Stimulated activated CD4-positive, alpha-beta T cell treated with anti-CD3 and anti-CD28 coated beads, Interleukin-1b, Interleukin-23, amount 100 ng/mL, for 1 hour (primary cell): ENCODE measurements at regions not wholly inside any gene's neighbourhood (a gene's known extent, or its start where the extent isn't known, plus 50 kb on each side); places are given as distances from the start of the nearest gene placed in this dataset.
A peak's percentile ranks its signal among the peaks of the same experiment; 100 is the strongest.

Experiments
- DNase-seq, 2 donors: peaks; one replicate each; pipeline ENCODE4 v3.0.0-alpha.2; 2020; ENCODE audit warnings: low read depth in 2 of 2

GRCh38 chr2:121074293-121074932 is 210.6 kb downstream of the TFCP2L1 start:
- DNase-seq, result no peak

GRCh38 chr2:121075006-121075551 is 209.9 kb downstream of the TFCP2L1 start:
- DNase-seq, result no peak

DNA sequence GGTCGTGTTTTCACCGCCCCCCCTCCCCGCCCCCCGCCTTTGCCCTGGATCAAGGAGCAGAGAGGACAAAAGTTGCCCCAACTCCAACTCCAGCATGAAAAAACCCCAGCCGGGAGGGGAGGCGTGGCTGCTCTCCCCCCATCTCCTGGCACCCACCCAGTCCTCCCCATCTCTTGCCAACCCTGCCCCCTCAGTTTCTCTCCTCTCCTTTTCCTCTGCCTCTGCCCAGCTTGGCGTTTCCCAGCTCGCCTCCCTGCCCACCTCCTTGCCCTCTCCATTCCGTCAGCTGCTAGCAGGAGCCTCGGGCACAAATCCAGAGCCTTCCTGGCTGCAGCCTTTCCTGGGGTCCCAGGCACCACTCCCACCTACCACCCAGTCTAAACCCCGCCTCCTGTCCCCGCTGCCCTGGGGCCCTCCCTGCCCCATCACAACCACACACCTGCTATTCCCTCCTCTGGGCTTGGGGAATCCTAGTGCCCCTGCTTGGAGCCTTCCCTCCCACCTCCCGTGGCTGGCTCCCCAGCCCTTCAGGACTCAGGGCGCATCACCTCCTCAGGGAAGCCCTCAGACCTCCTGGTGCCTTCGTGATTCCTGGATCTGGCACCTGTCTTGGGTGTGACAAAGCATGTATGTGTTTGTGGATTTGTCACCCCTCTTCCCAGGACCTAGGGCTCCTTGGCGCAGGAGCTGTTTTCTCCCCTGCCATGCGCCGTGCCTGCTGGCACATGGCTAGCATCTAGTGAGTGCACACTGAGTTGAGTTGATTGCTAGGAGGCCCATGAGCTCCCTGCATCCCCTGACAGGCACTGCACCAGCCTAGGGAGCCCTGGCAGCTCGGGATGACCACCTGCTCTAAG is 209.1 kb downstream of the TFCP2L1 start:
- DNase-seq, result no peak

GRCh38 chr2:121076498-121076820 is 208.5 kb downstream of the TFCP2L1 start:
- no peak for DNase-seq

- peak; percentile 13 to 51 for DNase-seq
Measured at GRCh38 chr2:121076885-121077549, 208.0 kb downstream of the TFCP2L1 start.

GRCh38 chr2:121078899-121079298 is 206.1 kb downstream of the TFCP2L1 start:
- no peak for DNase-seq

- DNase-seq, result peak in 1 of 2 donors; percentile 11
Measured at GRCh38 chr2:121080013-121080772, 204.8 kb downstream of the TFCP2L1 start.

GRCh38 chr2:121081701-121082100 is 203.3 kb downstream of the TFCP2L1 start:
- DNase-seq, result no peak

- DNase-seq, result no peak
Measured at GRCh38 chr2:121082191-121082590, 202.8 kb downstream of the TFCP2L1 start.

DNA sequence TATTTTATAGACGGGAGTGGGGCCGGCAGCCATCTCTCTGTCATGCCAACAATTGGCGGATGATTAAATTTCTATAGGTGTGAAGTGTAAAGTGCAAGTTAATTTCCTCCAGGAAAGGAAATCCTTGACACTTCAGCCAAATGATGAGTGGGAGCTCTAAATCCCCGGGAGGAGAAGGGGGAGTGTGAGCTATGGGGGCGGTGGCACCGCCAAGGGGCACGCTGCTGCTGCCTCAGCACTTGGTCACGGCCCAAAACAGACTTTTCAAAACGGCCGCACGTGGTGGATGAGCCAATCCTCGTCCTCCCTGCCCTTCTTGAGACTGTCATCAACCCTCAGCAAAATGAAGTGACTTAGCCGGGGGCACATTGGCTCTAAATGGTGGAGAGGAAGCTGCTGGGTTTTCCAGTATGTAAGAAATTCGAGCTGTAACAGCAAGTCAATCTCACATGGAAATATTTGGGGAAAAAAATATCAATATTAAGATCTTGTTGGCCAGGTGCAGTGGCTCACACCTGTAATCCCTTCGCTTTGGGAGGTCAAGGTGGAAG is 200.8 kb downstream of the TFCP2L1 start:
- DNase-seq, result no peak

GRCh38 chr2:121085801-121086200 is 199.2 kb downstream of the TFCP2L1 start:
- DNase-seq, result no peak

DNA sequence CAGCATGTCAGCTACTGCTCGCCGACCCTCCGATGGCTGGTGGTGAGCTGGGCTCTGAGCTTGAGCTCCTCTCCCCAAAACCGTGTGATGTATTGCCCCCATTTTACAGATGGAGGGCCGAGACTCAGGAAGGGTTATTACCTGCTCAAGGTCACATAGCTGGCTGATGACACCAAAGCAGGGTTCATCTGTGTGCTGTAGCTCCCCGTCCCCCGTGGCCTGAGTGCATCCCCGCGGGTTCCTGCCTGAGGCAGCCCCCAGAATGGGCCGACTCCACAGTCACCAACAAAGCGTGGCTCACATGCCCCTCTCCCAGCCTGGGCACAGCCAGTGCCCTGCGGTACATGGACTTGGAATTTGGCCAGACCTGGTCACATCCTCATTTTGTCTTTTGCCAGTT is 198.6 kb downstream of the TFCP2L1 start:
- no peak for DNase-seq

DNA sequence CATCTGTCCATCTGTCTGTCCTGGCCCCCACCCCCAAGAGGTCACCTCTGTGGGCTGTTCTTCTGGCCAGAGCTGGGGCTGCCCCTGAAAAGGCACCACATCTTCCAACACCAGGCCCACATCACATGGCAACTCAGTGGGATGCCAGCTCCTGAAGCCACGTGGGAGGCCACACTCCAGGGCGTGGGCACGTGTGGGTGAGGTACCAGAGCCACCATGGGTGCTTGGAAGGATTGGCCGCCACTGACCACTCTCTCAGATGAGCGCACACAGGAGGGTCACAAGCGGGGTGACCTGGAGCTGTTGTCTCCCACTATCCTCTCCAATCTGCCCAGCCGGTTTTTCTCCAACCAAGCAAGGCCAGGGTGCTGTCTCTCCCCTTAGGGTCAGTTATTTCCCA is 197.9 kb downstream of the TFCP2L1 start:
- DNase-seq, result no peak

DNA sequence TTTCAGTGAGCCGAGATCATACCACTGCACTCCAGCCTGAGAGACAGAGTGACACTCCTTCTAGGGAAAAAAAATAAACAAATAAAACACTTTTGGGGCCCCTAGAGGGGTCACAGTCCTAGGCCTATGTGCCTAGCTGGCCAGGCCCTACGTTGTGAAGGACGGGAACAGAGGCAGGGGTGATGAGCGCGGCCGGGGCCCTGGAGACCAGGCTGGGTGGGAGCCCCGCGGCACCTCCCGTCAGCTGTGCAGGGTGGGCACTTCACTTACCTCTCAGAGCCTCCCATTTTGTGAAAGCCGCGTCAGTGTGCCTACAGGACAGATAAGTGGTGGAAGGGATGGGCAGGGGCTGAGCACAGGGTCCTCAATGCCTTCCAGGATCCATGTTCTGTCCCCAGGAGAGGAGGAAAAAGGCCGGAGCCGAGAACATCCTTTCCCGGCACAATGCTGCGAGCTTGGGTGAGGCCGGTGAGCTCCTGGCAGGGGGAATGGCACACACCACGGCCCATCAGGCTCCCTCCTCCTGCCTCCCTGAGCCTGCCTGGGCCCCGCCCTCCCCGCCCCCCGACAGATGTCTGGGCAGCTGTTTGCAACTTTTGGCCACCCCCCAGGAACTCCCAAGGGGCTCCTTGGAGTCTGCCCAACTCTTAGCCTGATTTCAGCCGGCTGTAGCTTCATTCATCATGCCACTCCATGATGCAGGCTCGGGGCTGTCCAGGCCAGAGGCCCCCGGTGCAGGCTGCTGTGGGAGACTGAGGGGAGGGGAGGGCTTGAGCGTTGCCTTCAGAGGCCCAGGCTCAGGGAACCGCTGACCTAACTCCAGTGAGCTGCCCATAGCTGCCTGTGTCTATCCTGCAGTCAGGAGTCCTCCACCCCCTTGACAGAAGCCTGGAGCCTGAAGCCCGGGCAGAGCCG is 196.5 kb downstream of the TFCP2L1 start:
- no peak for DNase-seq

GRCh38 chr2:121089166-121089510 is 195.9 kb downstream of the TFCP2L1 start:
- DNase-seq, result no peak

GRCh38 chr2:121090088-121090715 is 194.8 kb downstream of the TFCP2L1 start:
- no peak for DNase-seq

- no peak for DNase-seq
Measured at GRCh38 chr2:121092095-121092494, 192.9 kb downstream of the TFCP2L1 start.

DNA sequence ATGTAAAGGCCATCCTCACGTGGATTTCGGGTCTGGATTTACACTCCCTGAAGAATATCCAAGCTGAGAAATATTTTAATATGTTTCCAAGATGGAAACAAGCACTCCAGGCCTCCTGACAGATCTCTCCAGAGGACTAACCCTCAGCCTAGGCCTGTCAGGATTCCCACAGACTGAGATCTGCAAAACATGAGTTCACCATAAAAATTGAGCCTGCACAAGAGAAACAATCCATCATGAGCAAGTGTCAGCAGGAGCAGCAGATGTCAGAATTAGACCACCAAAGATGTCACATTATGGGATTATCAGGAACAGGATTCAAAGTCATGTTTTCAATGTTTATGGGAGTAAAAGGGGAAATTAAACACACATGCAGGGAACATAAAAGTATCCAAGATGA is 191.3 kb downstream of the TFCP2L1 start:
- DNase-seq, result no peak

DNA sequence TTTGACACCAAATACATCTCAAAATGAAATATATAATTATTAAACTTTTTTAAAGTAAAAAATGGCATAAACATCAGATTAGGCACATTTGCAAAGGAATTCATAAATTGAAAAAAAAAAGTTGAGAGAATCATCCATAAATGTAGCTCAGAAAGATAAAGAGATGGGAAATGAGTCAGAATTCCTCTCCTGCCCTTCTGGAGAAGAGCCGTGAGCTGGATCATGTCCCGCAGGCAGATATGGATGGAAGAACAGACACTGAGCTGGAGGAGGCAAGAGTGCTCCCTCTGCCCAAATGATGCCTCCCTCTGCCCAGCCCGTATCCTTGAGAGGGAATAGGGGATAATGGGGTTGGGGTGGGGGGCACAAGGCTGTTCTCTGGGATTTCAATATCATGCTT is 190.9 kb downstream of the TFCP2L1 start:
- no peak for DNase-seq

GRCh38 chr2:121094845-121095244 is 190.2 kb downstream of the TFCP2L1 start:
- DNase-seq, result no peak
